ENCODE measurements at regions not wholly inside any gene's neighbourhood (a gene's known extent, or its start where the extent isn't known, plus 50 kb on each side); places are given as distances from the start of the nearest gene placed in this dataset.
A peak's percentile ranks its signal among the peaks of the same experiment; 100 is the strongest.

- intact Hi-C loops (cut with micrococcal nuclease): no loop called here
- Histone ChIP-seq H3K79me1 (ENCODE audit: low read depth in 1 of 2, low read length in 2 of 2) (no peaks in the 10 kb centered on the region), H2BK15ac (ENCODE audit: low read depth, low read length) (no peak overlapping the region), H3K56ac (ENCODE audit: extremely low read depth, insufficient read depth, low read length) (no peak overlapping the region), H2BK120ac (ENCODE audit: low read depth, low read length) (no peak overlapping the region), H3K18ac (ENCODE audit: low read depth, low read length) (no peak overlapping the region), H3K9me3 (ENCODE audit: control insufficient read depth, insufficient read depth, low read length) (no peaks in the 10 kb centered on the region), H2AK5ac (ENCODE audit: low read depth, low read length) (no peak overlapping the region), H2BK5ac (ENCODE audit: low read depth, low read length, poor library complexity, severe bottlenecking) (no peak overlapping the region), H4K5ac (ENCODE audit: low read depth, low read length) (no peak overlapping the region), H3K9ac (ENCODE audit: low read depth, low read length) (no peak overlapping the region), H3K36me3 (ENCODE audit: control insufficient read depth, insufficient read depth, low read length) (no peaks in the 10 kb centered on the region), H3K14ac (replicated peaks; ENCODE audit: low read depth, low read length) (no peak overlapping the region), H3K23ac (ENCODE audit: low read depth, low read length) (no peak overlapping the region), H4K20me1 (ENCODE audit: insufficient read depth, low read length) (no peaks in the 10 kb centered on the region), H2AFZ (replicated peaks; ENCODE audit: low read length, poor library complexity) (no peak overlapping the region), H3K4me1 (ENCODE audit: control insufficient read depth, insufficient read depth, low read length) (no peaks in the 10 kb centered on the region), H2BK20ac (ENCODE audit: low read depth, low read length) (no peak overlapping the region), H3K4me3 (ENCODE audit: insufficient read depth, low read depth, low read length) (no peak overlapping the region), H3K27ac (ENCODE audit: insufficient read depth, low read length) (no peak overlapping the region), H4K8ac (ENCODE audit: low read depth in 2 of 2, low read length in 2 of 2) (no peak overlapping the region), H3K27me3 (ENCODE audit: control insufficient read depth, insufficient read depth, low read length) (no peaks in the 10 kb centered on the region), H4K91ac (ENCODE audit: insufficient read depth, low read depth, low read length) (no peak overlapping the region), H3K9me1 (ENCODE audit: insufficient read depth, low read length) (no peaks in the 10 kb centered on the region), H3K4me2 (ENCODE audit: low read depth, low read length) (no peak overlapping the region), H3K4ac (ENCODE audit: low read depth, low read length) (no peak overlapping the region), H2AK9ac (replicated peaks; ENCODE audit: low read depth, low read length, poor library complexity) (no peak overlapping the region)
- POLR2A ChIA-PET (ENCODE audit: unreplicated experiment): no interaction called here
- dilution Hi-C loops (cut with HindIII; ENCODE audit: low sequenced_read_pairs, unreplicated experiment): no loop called here
- no TSS peak for BruUV-seq (replicated peaks)
- no peak for ATAC-seq (ENCODE audit: low read depth)
- TF ChIP-seq CEBPB (IDR thresholded peaks at IDR 0.05; ENCODE audit: low read depth, low read length) (peak; percentile 56; the same call in 1 of the 2 replicates), MAZ (IDR thresholded peaks at IDR 0.05; ENCODE audit: borderline replicate concordance, low read depth, low read length) (no peak)
- CTCF ChIA-PET: interaction anchor here (0.6 to 1.0 kb wide), 2 partner anchors 11 to 24 kb away, joined by 3 to 5 read pairs; no protein-coding TSS in a partner anchor
- in situ Hi-C loops (cut with MboI; ENCODE audit: low sequenced_read_pairs): no loop called here
- WGBS, 2 experiments (ENCODE audit: extremely low coverage in 2 of 2, insufficient read length in 1 of 2): no CpG with 5 or more reads among the region's 1 CpG
- DNase-seq: no peak
Observed at GRCh38 chr4:20331642-20332041, 79.9 kb downstream of the SLIT2 start.
